ENCODE measurements at regions not wholly inside any gene's neighbourhood (a gene's known extent, or its start where the extent isn't known, plus 50 kb on each side); places are given as distances from the start of the nearest gene placed in this dataset.

DNA sequence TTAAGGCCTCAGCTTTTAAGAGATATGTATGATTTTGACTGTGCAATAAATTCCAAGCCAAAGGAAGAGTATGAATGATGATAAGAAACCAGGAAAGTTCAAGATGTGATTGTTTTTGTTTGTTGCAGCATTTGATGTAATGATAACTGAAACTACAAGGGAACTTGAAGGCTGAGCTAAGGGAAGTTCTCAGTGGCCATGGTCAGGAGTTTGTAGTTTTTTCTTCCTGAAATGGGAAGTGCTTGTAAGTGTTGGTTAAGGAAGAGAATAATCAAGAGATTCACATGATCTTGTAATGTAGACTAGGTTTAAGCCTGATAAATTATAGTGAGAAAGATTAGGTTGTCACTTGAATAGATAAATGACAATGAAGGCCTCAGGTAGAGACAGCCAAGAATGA is 53.4 kb downstream of the PTCHD4 start:
- no peak for DNase-seq (ENCODE audit: low read depth)

DNA sequence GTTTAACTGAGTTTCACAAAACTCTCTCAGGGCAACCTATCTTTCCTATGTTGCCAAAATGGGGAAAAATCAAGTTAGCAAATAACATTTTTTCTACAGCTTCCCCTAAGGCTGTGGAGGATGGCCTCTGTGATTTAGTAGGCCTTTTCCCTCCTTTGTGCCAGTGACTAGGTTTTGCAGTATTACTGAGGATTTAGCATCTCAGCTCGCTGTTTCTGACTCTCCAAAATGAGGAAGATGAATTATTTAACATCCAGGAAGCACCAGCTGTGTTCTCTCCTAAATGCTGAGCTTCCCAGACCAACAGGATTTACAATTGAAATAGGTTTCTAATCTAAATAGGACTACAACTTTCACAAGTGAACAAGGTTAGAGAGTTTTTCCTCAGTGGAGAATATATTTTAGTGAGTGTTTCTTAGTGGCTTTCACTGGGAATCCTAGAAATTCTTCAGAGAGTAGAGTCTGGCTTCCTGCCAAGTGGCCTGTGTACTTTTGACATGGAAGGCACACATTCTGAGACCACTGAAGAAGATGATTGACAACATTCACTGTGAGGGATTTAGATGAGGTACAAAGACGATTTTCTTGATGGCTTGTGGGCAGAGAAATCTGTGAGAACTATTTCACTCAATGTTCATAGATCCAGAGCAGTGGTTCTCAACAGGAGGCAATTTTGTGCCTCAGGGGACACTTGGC is 62.4 kb downstream of the PTCHD4 start:
- no peak for DNase-seq (ENCODE audit: low read depth)

DNA sequence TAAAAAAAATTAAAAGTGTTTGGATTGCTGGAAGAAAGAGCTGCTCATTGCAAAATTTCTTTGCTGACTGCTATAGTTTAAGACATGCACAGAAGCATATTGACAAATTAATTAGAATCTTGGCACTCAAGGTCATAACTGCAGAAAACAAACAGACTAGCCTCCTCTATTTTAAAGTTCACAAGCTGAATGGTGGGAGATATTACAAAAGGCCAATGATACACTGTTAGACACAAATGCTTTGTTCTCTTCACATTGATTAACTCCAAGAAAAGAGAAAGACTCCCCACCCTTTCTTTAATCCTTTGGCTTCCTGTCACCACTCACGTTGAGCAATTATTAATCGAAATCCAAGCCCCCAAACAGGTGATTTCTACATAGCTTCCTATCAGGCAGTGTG is 69.1 kb downstream of the PTCHD4 start:
- no peak for DNase-seq (ENCODE audit: low read depth)

DNA sequence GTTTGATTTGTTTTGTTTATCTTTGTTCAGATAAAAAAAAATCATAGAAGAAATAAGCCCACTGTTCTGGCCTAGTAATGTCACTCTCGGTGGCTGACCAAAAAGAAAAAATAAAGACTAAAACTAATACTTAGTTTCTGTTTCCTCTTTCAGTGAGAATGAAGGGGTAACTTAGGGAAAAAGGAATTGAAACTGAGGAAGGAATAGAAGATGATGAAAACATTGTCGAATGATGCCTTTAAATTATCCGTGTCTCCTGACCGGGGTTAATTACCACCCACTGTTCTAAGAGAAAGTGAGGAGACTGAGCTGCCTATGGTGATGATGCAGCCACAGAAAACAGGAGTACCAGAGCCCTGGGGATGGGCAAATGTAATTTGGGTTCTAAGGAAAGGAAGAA is 73.1 kb downstream of the PTCHD4 start:
- DNase-seq (ENCODE audit: low read depth): no peak

DNA sequence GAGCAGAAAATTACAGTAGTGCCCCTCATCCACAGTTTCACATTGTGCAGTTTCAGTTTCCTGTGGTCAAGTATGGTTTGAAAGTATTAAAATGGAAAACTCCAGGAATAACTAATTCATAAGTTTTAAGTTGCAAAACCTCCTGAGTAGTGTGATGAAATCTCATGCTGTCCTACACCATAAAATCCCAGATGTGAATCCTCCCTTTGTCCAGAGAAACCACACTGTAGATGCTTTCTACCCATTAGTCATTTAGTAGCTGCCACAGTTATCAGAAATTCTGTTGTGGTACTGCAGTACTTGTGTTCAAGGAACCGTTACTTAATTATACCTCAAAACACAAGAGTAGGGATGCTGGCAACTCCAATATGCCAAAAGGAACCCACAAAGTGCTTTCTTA is 74.7 kb downstream of the PTCHD4 start:
- DNase-seq (ENCODE audit: low read depth): peak; percentile 82

DNA sequence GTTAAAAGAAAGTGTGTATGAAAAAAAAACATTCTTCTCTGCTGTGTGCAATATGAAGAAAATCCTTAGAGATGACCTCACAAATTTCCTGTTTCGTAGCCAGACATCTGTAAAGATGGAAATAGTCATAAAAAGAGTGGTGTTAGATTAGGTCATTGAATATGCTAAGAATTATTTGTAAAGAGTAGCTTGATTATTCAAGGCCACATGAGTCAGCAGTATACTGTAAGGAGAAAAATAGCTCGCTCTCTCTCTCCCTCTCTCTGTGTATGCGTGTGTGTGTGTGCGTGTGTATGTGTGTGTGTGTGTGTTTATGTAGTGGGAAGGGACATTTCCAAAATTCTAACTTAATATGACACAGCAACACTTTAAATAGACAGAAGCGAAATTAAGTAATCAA is 78.8 kb downstream of the PTCHD4 start:
- peak; percentile 90 for DNase-seq (ENCODE audit: low read depth)

DNA sequence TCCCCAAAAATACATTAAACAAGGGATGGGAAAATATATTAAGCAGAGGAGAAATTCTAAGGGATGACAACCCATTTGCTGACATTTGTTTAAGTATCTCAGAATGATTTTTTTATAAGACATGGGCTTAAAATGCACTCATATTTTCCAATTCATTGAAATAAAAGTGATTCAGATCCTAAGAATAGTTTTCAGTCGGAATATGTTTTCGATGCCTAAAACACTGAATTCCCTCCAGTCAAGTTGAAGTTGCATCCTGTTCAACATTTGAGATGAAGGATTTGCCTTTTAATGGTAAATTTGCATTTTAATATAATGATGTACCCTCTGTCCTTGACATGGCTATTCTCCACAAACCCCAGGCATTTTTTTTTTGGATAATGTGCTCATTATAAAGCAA is 79.3 kb downstream of the PTCHD4 start:
- no peak for DNase-seq (ENCODE audit: low read depth)

DNA sequence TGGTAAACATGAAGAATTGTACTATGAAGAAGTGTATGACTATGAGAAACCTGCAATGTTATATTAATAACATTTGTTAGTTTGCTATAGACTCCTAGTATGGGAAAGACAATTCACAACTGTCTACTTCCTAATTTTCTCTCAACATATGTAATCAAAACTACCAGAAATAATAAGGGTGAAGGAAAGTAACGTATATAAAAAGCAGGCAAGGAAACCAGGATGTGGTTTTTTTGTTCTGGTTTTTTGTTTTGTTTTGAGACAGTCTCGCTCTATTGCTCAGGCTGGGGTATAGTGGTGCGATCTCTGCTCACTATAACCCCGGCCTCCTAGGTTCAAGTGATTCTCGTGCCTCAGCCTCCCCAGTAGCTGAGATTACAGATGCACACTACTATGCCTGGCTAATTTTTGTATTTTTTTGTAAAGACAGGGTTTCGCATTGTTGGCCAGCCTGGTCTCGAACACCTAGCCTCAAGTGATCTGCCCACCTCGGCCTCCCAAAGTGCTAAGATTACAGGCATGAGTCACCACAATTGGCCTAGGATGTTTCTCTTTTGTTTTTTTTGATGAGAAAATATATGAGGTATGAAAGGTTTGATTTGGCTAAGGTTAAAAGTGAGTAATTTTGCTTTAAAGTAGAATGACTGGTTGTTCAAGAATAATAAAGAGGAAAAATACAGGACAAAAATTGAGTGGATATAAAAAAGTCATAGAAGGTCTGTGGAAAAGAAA is 83.1 kb downstream of the PTCHD4 start:
- DNase-seq (ENCODE audit: low read depth): peak; percentile 24

DNA sequence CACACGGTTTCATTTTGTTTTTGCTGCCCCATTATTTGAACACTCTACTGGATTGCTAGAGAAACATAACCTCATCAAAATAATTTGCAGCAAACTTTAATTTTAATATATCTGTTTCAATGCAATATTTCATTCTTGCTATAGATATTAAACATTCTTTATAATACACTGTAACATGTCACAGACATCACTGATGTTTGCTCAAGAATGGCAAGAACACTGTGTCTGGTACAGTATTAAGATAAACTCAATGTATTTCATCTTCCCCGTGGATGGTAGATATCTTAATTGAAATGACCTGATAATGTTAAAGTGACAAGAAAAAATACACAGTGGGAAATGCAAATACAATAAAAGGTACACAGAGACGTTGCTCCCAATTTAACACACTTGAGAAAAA is 86.0 kb downstream of the PTCHD4 start:
- no peak for DNase-seq (ENCODE audit: low read depth)

DNA sequence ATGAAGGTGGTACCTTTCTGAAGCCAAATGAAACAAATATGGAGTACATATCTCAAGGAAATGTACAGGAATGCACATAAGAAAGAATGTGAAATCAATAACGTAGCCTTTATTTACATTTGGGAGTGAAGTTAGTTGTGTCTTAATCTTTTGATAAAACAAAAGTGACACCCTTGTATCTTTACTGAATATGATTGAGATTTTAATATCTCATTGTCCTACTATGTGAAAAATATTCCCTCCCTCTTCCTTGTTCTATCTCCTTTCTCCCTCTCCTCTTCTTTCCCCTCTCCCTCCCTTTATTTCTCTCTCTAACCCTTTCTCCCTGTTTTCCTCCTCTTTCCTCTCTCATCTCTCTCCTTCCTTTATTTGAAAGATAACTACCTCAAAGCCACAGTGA is 89.1 kb downstream of the PTCHD4 start:
- no peak for DNase-seq (ENCODE audit: low read depth)

DNA sequence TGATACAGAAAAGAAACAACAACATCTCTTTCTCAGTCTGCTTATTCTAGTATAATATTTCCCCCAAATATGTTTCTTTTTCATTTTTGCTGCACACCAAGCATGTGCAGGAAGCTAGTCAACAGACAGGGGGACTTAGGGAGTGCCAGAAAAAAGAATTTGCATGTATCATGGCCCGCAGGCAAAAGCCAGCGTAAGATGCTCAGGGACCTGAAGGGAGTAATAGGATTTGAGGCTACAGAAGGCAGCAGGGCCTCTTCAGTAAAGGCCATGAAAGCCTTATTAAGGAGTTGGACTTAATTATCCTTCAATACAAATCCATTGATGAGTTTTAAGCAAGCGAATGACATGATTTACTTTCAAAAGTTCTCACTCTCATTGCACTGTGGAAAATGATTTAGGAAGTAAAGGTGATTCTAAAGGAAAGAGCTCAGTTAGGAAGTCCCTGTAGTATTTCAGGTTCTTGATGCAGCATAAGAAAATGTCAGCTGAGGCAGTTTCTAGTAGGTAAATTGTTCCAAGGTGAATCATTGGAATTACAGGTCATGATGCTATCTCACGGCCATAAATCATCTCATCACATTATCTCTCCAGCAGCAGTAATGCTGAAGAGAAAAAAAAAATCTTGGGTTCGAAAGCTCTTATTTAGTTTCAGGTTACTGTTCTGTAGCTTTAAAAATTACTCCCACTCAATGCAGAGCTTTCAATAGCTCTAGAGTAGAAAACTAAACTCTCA is 94.8 kb downstream of the PTCHD4 start:
- DNase-seq (ENCODE audit: low read depth): no peak

DNA sequence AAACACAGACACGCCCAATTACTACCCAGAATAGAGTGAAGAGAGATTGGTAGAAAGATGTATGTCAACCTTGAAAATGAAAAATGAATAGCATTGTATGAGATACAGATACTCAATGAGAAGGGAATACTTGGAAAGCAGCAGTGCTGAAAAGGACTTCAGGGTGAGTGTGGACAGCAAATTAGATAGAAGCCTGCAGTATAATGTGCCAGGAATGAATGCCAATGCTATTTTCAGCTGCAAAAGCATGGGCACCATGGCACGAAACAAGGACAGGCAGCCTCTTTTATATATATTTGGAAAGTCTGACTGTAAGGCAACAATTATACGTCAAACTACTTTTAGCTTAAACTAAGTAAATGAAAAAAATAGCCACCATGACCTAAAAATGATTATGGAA is 118.2 kb downstream of the PTCHD4 start:
- no peak for DNase-seq (ENCODE audit: low read depth)

DNA sequence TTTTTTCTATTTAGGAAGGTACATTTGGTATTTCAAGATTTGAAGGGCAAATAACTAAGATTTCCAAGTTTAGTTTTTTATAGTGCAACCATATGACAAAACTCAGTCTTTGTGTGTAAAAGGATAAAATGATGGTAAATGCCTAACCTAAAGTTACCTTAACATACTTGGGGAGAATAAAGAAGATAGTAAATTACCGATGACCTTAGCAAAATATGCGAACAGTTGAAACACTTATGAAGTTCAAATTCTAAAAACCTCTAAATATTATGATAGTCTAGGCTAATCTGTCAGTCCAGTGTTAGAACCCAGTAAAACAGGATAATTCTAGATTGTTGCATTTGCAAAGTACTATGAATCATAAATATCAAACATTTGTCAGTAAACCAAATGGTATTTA is 127.5 kb downstream of the PTCHD4 start:
- DNase-seq (ENCODE audit: low read depth): no peak

DNA sequence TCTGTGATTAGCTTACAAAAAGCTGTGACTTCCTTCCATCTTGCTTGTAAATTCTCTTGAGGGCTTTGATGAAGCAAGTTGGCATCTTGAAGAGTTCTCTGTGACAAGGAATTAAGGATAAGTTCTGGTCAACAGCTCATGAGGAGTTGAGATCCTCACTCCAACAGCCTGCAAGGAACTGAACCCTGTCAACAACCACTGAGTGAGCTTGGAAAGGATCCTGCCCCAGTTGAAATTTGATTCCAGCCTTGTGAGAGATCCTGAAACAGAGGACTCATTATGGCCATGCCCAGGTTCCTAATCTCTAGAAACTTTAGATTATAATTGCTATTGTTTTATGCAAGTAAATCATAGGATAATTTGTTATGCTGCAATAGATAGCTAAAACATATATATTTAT is 133.7 kb downstream of the PTCHD4 start:
- DNase-seq (ENCODE audit: low read depth): peak; percentile 3

DNA sequence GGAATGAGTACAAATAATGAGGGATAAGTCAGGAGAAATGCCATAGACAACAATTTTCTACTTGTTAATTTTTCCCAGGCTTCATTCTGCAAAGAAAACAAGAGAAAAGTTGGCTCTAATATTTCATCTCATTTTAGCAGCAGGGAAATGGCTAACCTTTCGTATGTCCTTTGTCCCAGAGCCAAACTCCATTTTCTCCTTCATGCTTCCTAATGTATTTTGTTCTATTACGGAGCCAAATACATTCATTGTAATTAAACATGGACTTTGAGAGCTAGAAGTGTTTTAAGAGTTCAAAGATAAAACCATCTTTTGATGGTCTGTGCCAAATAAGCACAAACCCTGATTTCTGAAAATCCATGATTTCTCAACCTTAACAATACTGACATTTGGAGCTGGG is 136.9 kb downstream of the PTCHD4 start:
- DNase-seq (ENCODE audit: low read depth): no peak

DNA sequence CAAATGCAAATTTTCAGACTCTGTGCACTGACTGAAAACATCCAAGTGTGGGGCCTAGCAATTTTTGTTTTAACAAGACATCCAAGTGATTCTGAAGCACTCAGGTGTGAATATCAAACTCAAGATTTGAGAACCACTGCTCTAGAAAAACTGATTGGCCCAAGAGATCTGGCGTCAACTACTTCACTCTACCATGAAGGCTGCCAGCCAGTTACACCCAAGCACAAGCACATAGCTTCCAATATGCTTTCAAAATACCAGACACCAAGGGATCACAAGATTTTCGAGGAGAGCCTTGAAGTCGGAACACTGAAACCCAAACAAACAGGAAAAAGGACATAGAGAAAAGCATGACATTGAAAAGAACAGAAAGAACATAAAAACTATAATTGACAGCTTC is 140.2 kb downstream of the PTCHD4 start:
- no peak for DNase-seq (ENCODE audit: low read depth)

DNA sequence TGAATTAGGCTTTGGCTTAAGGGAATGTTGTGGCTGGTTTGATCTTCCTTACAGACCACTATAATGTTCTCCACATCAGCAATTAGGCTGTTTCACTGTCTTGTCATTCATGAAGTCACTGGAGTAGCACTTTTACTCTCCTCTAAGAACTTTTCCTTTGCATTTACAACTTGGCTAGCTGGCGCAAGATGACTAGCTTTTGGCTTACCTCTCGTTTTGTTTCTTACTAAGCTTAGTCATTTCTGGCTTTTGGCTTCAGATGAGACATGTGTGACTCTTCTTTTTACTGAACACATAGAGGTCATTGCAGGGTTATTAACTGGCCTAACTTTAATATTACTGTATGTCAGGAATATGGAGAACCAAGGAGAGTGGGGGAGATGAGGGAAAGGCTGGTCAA is 143.2 kb downstream of the PTCHD4 start:
- peak; percentile 33 for DNase-seq (ENCODE audit: low read depth)

DNA sequence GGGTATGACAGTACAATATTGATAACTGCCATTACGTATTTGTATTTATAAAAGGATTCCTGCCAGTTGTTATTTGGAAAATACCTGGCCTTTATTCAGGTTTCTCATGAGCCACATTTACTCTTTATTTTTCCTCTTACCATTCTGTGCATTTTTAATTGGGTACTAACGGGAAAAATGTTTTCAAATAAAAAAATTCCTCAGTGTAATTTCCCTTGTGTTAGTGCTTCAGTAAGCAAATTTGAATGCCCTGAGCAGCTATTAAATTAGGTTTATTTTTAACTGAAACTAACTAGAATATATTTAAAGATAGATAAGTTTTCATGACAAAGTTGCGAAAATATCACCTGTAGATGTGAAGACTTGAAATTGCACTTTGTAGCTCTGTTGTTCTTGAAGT is 146.0 kb downstream of the PTCHD4 start:
- DNase-seq (ENCODE audit: low read depth): no peak

DNA sequence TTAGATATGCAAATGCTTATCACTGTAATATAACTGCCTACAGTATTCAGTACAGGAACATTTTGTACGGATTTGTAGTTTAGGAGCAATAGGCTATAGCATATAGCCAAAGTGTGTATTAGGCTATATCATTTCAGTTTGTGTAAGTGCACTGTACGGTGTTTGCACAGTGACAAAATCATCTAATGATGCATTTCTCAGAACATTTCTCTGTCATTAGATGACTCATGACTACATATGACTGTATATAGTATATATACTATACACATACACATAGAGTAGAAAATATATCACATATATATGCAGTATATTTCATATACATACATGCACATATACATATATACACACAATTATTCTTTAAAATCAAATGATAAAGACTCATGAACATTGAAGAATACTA is 158.4 kb downstream of the PTCHD4 start:
- DNase-seq (ENCODE audit: low read depth): no peak

DNA sequence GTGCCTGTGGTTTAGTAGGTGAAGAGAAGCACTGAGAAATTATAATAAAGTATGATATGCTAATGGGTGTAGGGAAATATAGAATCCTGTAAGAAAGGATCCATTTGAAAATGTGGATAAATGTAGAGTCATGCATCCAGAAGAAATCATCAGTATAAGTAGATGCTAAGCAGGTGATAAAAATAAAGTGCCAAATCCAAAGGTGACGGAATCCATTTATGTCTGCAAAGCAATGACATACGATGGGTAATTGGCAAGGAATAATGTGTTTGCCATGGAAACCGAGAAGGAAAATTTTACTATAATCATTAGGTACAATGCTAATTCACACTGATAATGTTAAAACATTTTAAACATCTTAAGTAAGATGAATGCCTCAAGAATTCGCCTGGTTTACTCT is 163.0 kb downstream of the OPN5 start:
- DNase-seq (ENCODE audit: low read depth): no peak

DNA sequence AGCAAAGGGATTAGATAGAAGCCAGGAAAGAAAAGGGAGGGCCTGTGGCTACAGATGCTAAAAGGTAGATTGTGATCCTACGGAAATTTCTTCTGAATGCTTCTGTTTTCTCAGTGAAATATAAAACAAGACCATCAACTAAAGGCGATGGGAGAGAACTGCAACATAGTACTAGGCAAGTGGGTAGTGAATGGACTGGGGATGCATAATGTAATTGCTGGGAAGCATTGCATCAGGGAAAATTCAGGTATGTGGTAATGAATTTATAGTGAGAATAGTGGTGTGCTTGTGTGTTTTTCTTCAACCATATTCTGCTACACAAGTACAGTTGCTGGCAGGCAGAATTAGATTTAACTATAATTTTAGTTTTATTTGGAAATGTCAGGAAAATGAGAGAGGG is 156.6 kb downstream of the OPN5 start:
- DNase-seq (ENCODE audit: low read depth): no peak

DNA sequence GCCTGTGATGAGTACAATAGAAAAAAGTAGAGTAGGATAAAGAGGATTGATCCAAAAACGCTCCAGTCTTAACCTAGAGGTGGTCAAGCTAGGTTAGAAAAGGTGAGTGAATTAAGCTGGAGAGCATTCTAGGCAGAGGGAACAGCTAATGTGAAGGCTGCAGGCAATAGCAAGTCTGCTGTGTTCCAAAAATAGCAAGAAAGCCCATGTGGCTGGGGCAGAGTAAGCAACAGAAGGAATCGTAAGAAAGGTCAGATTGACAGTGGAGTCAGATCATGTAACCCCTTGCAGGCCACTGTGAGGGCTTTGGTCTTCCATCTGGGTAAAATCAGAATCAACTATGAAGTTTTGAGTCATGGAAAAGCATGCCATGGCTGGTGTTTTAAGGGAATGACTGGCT is 155.0 kb downstream of the OPN5 start:
- DNase-seq (ENCODE audit: low read depth): no peak

DNA sequence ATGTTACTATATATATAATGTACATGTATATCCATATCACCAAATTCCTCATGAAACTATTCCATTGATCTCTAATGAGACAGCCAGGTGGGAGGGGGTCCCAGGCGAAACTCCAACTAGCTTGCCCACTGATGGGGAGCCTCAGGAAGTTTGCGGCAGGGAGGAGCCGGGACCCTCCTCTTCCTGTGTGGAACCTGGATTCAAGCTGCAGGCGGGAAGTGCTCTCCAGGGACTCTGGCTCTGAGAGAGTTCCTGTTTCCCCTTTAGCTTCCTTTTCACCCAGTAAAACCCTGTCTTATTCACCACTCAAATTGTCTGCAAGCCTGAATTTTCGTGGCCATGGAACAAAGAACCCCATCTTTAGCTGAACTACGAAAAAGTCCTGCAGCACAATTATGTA is 152.2 kb downstream of the OPN5 start:
- DNase-seq (ENCODE audit: low read depth): no peak

Measured in M059J (cell line).